ENCODE measurements at regions not wholly inside any gene's neighbourhood (a gene's known extent, or its start where the extent isn't known, plus 50 kb on each side); places are given as distances from the start of the nearest gene placed in this dataset.

GRCh38 chr1:218582646-218583045 lies 237.5 kb downstream of the TGFB2 start:
- no peak for DNase-seq (ENCODE audit: low spot score)

DNA sequence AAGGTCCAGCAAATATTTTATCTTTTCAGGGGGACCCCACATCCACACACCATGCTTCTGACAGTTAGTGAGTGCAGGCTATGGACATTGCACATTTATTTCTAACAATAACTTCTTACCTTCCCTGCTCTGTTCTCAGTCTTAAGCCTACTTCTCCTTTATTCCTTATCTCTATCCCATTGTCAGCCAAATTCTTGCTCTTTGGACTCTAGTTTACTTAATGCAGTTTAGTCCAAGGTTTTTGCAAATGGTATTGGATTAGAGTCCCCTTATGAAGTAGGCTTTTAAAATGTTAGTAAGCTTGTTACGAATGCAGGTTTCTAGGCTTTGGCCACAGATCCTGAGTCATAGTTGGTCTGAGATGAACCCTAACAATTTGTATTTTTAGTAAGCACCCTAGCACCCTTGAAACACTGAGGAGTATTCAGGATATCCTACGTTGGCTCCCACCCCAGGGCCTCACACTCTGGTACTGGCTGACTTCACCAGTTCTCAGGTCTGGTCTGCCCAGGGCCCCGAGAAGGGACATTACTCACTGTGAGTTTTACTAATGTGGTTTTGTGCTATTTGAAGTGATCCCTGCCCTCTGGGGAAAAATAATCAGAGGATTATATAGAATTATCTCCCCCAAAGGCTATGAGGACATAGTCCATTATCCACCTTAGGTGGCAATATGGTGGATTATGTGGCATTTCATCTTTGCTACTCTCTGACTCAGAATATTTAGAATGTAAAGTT lies 239.5 kb downstream of the TGFB2 start:
- DNase-seq (ENCODE audit: low spot score), result no peak

DNA sequence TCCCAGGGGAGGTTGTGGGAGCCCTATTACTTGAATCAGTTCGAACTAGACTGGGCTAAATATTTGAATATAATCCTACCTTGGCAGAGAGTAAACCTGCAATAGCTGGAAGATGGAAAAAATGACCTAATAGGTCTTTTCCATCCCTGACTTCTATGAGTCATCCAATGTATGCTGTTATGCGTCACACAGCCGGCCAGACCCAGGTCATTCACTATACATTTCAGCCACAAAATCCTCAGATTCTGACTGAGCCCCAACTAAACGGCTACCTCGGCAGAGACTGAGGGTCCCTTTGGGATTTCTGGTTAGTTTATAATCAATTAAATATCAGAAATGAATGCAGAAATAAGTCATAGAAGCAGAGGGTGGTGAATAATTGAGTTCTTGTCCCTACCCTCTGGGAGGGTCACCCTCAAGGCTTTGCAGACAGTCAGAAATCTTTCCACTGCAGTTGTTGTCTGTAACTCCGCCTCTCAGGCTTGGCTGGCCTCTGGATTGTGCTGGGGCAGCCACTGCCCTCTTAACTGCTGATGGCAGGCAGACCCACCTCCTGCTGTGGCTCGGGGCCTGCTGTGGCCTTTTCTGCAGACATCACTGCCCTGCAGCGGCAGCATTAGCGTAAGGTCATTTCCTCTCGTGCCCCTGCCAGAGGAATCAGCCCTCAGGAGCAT lies 240.5 kb downstream of the TGFB2 start:
- DNase-seq (ENCODE audit: low spot score), result peak; percentile 7

- no peak for DNase-seq (ENCODE audit: low spot score)
Measured at GRCh38 chr1:218587900-218588299, 242.8 kb downstream of the TGFB2 start.

DNA sequence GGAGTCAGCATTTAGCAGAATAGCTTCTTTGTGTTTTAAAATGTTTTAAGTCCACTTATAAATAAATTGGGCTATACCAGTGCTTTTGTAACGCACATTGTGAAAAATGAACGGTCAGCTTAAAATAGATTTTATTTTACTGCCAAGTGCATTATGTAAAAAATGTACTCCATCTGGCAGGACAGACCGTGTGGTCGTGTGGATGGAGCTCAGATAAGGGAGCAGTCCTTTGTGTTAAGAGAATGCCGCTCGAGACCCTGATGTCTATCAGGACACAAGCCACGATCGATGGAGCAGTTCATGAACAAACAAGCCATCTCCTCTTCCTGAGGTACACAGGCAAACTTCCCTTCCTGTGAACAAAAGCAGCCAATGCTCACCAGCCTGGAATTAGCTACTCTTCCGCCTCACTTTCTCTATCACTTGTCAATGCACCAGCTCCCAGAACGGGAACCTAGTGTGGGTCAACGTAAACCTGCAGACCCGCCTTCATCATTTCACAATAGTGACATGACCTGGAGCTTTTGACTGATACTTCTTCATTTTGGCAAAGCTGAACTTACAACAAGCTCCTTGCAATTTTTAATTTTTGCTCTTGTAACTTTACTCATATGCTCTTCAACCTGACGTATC lies 243.5 kb downstream of the TGFB2 start:
- DNase-seq (ENCODE audit: low spot score), result no peak

DNA sequence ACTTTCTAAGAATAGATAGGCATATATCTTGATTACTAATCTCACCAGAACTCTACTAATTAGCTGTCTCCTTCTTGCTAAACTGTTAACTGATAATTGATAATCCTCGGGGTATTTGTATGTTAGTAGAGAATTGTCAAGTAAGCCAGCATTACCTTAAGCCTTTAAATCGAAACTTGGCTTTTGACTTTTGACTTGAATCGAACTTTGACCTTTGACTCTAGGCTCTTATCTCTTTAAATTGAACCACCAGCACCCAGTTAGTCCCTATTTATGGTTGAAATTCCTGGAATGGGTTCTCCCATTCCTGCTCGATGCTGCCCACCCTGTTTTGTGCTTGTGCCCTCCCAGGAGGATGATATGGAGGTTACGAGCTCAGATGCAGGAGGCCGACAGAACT lies 244.4 kb downstream of the TGFB2 start:
- no peak for DNase-seq (ENCODE audit: low spot score)

DNA sequence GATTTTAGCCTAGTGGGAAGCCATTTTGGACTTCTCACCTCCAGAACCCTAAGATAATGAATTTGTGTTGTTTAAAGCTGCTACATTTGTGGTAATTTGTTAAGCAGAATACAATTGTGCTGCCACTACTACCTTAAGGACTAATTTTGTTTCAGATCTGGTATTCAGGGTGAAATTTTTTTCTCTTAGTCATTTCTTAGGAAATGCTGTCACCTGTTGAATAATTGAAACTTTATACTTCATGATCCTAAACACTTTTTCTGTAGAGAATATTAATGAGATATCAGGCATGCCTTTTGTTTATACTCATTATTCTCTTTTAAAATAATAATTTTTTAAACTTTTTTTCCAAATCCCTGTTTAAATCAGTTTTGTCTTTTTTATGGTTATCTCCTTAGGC lies 246.8 kb downstream of the TGFB2 start:
- no peak for DNase-seq (ENCODE audit: low spot score)

GRCh38 chr1:218592688-218593087 lies 247.6 kb downstream of the TGFB2 start:
- no peak for DNase-seq (ENCODE audit: low spot score)

DNA sequence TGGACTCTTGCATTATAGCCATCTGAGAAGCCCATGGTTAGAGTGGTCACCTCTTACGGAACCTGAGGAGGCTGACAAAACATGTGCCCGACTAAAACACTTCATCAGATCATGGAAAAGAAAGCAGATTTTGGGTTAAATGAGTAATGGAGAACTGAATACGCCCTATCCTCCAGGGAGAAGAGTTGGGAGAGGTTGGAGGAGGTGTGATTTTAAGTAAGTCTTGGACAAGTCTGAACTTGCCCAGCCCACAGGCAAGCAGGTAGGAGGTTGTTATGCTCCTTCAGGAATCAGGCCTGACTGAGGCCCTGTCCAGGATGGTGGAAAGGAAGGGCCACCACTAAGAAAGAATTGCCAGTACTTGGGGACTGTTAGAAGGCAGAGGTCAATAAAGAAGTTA lies 255.8 kb downstream of the TGFB2 start:
- no peak for DNase-seq (ENCODE audit: low spot score)

- no peak for DNase-seq (ENCODE audit: low spot score)
Measured at GRCh38 chr1:218604217-218604616, 259.1 kb downstream of the TGFB2 start.

DNA sequence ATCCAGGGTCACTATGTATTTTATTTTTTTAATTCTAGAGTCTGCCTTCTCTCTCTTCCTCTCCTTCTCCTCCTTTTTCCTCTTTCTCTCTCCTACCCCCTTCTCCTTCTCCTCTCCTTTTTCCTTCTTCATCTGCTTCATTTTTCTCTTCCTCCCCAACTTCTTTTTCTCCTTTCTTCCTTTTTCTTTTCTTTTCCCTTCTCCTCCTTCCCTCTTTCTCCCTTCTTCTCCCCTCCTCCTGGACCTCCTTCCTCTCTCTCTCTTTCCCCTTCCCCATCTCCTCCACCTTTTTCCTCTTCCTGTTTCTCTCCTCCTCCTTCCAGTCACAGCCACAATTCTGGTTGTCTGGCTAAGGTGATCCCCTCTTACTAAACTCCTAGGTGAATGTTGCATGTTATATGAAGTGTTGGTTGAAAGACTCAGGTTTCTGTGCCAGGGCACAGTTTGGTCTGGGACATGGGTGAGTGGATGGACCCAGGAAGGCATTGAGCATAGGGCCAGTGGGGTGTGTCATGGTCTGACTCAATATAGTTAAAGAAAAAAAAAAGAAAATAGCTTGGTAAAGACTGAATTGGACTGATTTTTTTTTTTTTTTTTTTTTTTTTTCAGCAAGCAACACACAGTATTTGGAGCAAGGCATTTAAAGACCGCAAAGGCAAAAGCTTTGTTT lies 266.9 kb downstream of the TGFB2 start:
- DNase-seq (ENCODE audit: low spot score), result no peak

- DNase-seq (ENCODE audit: low spot score), result no peak
Measured at GRCh38 chr1:218613105-218613504, 268.0 kb downstream of the TGFB2 start.

- no peak for DNase-seq (ENCODE audit: low spot score)
Measured at GRCh38 chr1:218614031-218614430, 268.9 kb downstream of the TGFB2 start.

- no peak for DNase-seq (ENCODE audit: low spot score)
Measured at GRCh38 chr1:218616681-218617080, 271.5 kb downstream of the TGFB2 start.

DNA sequence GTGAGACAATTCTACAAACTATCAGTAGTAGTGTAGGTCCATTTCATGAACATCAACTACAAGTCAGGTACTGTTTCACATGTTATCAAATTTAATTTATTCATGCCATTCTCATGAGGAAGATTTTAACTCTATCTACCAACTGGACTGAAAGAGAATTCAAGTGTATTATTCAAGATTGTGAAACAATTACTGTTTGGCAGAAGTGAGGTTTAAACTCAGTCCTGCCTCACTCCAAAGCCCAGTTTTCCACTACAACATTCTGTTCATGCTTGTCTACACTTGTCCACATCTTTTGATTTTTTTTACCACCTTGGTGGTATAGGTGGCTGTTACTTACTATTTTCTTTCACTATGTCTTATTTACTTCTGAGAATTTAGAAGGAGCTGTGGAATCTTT lies 272.9 kb downstream of the TGFB2 start:
- no peak for DNase-seq (ENCODE audit: low spot score)

DNA sequence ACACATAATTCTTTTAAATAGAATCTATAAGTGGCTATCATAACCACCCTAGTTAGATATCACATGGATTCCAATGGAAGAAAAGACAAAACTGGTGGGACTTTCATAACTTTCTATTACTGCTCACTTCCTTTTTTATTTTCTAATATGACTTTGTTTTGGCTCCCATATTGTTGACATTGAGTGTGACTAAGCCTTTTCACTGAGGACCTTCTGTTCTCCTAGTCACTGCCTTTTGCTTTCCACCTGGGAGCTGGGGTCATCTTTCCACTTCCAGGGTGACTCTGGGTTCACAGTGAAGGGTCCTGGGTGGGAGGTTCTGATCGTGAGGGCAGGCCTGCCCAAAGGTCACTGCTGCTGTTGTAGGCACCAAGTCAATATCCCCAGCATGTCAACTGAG lies 275.8 kb downstream of the TGFB2 start:
- DNase-seq (ENCODE audit: low spot score), result no peak

- no peak for DNase-seq (ENCODE audit: low spot score)
Measured at GRCh38 chr1:218624052-218624451, 278.9 kb downstream of the TGFB2 start.

- no peak for DNase-seq (ENCODE audit: low spot score)
Measured at GRCh38 chr1:218625393-218625792, 280.3 kb downstream of the TGFB2 start.

GRCh38 chr1:218633238-218633988 lies 288.3 kb downstream of the TGFB2 start:
- DNase-seq (ENCODE audit: low spot score), result no peak

- no peak for DNase-seq (ENCODE audit: low spot score)
Measured at GRCh38 chr1:218634212-218634611, 289.1 kb downstream of the TGFB2 start.

DNA sequence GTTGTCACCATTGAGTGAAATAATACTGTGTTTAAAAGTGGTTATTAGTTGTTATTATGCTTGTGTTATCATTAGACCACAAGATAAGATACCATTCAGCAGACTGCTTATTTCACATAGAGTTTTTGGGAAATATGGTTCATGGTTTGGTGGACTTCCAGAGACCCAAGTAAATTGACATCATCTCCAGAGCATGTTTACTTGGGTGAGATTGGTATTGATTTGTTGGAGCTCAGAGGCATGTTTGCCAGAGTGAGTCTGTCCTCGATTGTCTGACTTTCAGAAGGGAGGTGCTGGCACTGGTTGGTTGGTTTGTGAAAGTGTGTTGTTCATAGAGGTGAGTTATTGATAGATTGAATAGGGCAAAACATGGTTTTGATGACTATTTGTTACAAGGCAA lies 291.4 kb downstream of the TGFB2 start:
- DNase-seq (ENCODE audit: low spot score), result no peak

DNA sequence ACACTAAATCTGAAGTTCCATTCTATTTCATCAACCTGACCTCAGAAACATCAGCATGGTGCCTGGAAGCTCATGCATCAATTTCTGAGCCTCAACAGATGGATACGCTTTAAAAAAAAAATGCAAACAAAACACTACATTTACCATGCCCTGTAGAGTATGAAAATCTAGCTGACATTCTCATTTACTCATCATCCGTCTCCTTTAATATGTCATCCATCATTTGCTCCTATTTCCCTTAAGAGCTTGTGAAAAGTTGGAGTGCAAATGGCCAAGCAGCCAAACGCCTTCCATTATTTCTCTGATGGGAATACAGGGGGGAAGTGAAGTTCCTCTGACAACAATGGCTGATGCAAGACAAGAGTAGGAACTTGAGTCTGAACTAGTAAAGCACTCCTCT lies 295.0 kb downstream of the TGFB2 start:
- no peak for DNase-seq (ENCODE audit: low spot score)

Data from Ammon's horn (tissue), 1 donor.